ENCODE measurements at regions not wholly inside any gene's neighbourhood (a gene's known extent, or its start where the extent isn't known, plus 50 kb on each side); places are given as distances from the start of the nearest gene placed in this dataset.

DNA sequence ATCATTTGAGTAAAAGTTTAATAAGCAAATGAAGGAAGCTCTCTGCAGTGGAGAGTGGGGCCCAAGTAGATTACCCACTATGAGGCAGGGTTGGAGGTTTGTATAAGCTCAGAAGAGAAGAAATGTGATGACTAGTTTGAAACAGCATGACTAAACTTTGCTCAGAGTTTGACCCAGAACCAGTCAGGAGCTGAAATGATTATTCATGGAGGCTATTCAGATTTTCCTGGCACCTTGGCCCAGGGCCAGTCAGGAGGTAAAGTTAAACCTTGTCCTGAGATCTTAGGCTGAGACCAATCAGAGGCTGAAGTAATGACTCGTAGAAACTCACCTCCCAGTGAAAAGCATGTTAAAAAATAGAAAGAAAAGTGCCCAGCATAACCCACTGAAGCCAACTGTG lies 210.7 kb upstream of the TSPY4 start:
- ChIA-PET CTCF (ENCODE audit: partially characterized antibody) (no interaction called here), POLR2A (ENCODE audit: partially characterized antibody) (no interaction called here)
- Histone ChIP-seq H3K23ac (ENCODE audit: insufficient read length) (no peak overlapping the region), H2AFZ (ENCODE audit: low read length) (no peak overlapping the region), H3K27ac (ENCODE audit: low read depth, low read length) (no peak overlapping the region), H3K79me1 (ENCODE audit: low read depth, low read length) (no peaks in the 10 kb centered on the region), H3K27me3 (replicated peaks in 1 of 4; ENCODE audit: control insufficient read depth in 3 of 4, extremely low read depth in 1 of 4, insufficient read depth in 3 of 4, low read length in 3 of 4) (no peaks in the 10 kb centered on the region), H3K14ac (ENCODE audit: insufficient read length) (no peak overlapping the region), H3K4me2 (ENCODE audit: insufficient read depth in 1 of 2, low read depth in 2 of 2, low read length in 2 of 2) (no peak overlapping the region), H2BK20ac (ENCODE audit: low read length) (no peak overlapping the region), H4K8ac (ENCODE audit: extremely low read depth, insufficient read depth, low read length) (no peak overlapping the region), H4K20me1 (replicated peaks in 1 of 2; ENCODE audit: control insufficient read depth in 1 of 2, insufficient read depth in 2 of 2, low read length in 2 of 2) (no peaks in the 10 kb centered on the region), H2BK15ac (ENCODE audit: low read length) (no peak overlapping the region), H2BK5ac (ENCODE audit: low read depth, low read length) (no peak overlapping the region), H4K91ac (replicated peaks; ENCODE audit: insufficient read length, low read length) (no peak overlapping the region), H3K9me3 (ENCODE audit: insufficient read depth in 2 of 2, low read depth in 1 of 2, low read length in 1 of 2) (peaks cover 0 to 14% of the 10 kb centered on the region in 2 experiments; a peak in 2 of 4 replicates), H3K23me2 (ENCODE audit: low read depth, low read length) (no peaks in the 10 kb centered on the region), H3K18ac (ENCODE audit: extremely low read depth, low read length) (no peak overlapping the region), H2BK120ac (replicated peaks; ENCODE audit: low read depth, low read length) (no peak overlapping the region), H2AK5ac (ENCODE audit: low read depth, low read length) (no peak overlapping the region), H3K56ac (replicated peaks; ENCODE audit: insufficient read length, low read depth, low read length) (no peak overlapping the region), H3K79me2 (ENCODE audit: control insufficient read depth in 1 of 2, insufficient read depth in 2 of 2, low read length in 2 of 2) (no peaks in the 10 kb centered on the region), H3K4me3 (ENCODE audit: extremely low read depth in 1 of 4, insufficient read depth in 2 of 4, low read depth in 3 of 4, low read length in 4 of 4) (no peak overlapping the region), H3K36me3 (ENCODE audit: control insufficient read depth in 2 of 4, insufficient read depth in 4 of 4, low read length in 3 of 4) (no peaks in the 10 kb centered on the region), H2BK12ac (ENCODE audit: low read depth, low read length) (no peak overlapping the region), H4K5ac (ENCODE audit: insufficient read length, low read depth, low read length) (no peak overlapping the region), H3K4me1 (replicated peaks in 1 of 4; ENCODE audit: control insufficient read depth in 3 of 4, insufficient read depth in 4 of 4, low read length in 3 of 4) (no peaks in the 10 kb centered on the region), H3K9ac (replicated peaks in 1 of 4; ENCODE audit: extremely low read depth in 1 of 4, low read depth in 3 of 4, low read length in 3 of 4) (no peak overlapping the region), H3K4ac (replicated peaks; ENCODE audit: insufficient read length, low read depth, low read length) (no peak overlapping the region)
- DNase-seq (ENCODE audit: low read depth in 1 of 2, low spot score in 2 of 2) (no peak), FAIRE-seq (no peak)
- WGBS, 2 experiments (ENCODE audit: extremely low coverage in 1 of 2, insufficient coverage in 1 of 2, insufficient read length in 1 of 2, insufficient replicate concordance in 2 of 2, low coverage in 1 of 2, low lambda C conversion rate in 2 of 2, missing lambda C conversion rate in 1 of 2) = 75% methylated on average over 1 of the region's 1 CpG; no CpG with 5 or more reads in 1 of the 2 experiments
- TF ChIP-seq SP1 (IDR thresholded peaks at IDR 0.05; ENCODE audit: low read depth, low read length) (no peak), YY1 (IDR thresholded peaks at IDR 0.05; ENCODE audit: low read depth, low read length) (no peak)
